ENCODE measurements at regions not wholly inside any gene's neighbourhood (a gene's known extent, or its start where the extent isn't known, plus 50 kb on each side); places are given as distances from the start of the nearest gene placed in this dataset.

- TF ChIP-seq, protein P1, sequence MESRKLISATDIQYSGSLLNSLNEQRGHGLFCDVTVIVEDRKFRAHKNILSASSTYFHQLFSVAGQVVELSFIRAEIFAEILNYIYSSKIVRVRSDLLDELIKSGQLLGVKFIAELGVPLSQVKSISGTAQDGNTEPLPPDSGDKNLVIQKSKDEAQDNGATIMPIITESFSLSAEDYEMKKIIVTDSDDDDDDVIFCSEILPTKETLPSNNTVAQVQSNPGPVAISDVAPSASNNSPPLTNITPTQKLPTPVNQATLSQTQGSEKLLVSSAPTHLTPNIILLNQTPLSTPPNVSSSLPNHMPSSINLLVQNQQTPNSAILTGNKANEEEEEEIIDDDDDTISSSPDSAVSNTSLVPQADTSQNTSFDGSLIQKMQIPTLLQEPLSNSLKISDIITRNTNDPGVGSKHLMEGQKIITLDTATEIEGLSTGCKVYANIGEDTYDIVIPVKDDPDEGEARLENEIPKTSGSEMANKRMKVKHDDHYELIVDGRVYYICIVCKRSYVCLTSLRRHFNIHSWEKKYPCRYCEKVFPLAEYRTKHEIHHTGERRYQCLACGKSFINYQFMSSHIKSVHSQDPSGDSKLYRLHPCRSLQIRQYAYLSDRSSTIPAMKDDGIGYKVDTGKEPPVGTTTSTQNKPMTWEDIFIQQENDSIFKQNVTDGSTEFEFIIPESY (IDR thresholded peaks at IDR 0.05) = no peak
- TF ChIP-seq MAX (IDR thresholded peaks at IDR 0.05) (no peak), HNF4G (IDR thresholded peaks at IDR 0.05) (no peak)
Measured at GRCh38 chr2:142684667-142685066, 192.8 kb upstream of the KYNU start (continued).

- no peaks in the 10 kb centered on the region for H3K27me3 ChIP-seq (ENCODE audit: control insufficient read depth in 4 of 4, insufficient read depth in 4 of 4, low read length in 3 of 4)
- peak; percentile 12 for TF ChIP-seq CTCF (IDR thresholded peaks at IDR 0.05; ENCODE audit: low read depth, low read length, missing input control)
- TF ChIP-seq RAD21 (IDR thresholded peaks at IDR 0.05) = peak; percentile 77 to 82
- no peak for TF ChIP-seq EGR1 (IDR thresholded peaks at IDR 0.05; ENCODE audit: low read depth in 2 of 2)
- no peak for TF ChIP-seq RXRA (IDR thresholded peaks at IDR 0.05)
- H3K4me3 ChIP-seq (ENCODE audit: low read depth in 1 of 3, low read length in 3 of 3) = no peak overlapping the region
- 82% methylated on average over 2 of the region's 2 CpGs for WGBS
- no peak overlapping the region for H3K27ac ChIP-seq (ENCODE audit: low read depth in 1 of 2, low read length in 2 of 2)
- peak overlapping the region in 1 of 2 donors; percentile 18 for H3K9ac ChIP-seq (ENCODE audit: low read depth in 1 of 2, low read length in 2 of 2)
- DNase-seq (ENCODE audit: low spot score) = no peak
- no peaks in the 10 kb centered on the region for H3K36me3 ChIP-seq (ENCODE audit: control insufficient read depth in 4 of 4, insufficient read depth in 3 of 4, low read depth in 1 of 4, low read length in 3 of 4)
- H3K4me1 ChIP-seq (ENCODE audit: control insufficient read depth in 4 of 4, insufficient read depth in 4 of 4, low read length in 3 of 4) = peaks cover 0 to 12% (median 9%) of the 10 kb centered on the region in 4 donors
- H3K9me3 ChIP-seq (ENCODE audit: control insufficient read depth in 4 of 4, low read length in 3 of 4) = no peaks in the 10 kb centered on the region
Measured at GRCh38 chr2:142682528-142682927, 194.9 kb upstream of the KYNU start.

GRCh38 chr2:142681952-142682351 lies 195.5 kb upstream of the KYNU start:
- no peak overlapping the region for H3K27ac ChIP-seq (ENCODE audit: low read depth in 1 of 2, low read length in 2 of 2)

More at GRCh38 chr2:142681952-142682351, 195.5 kb upstream of the KYNU start:
- no peak for DNase-seq (ENCODE audit: low spot score)
- peaks cover 0 to 12% (median 9%) of the 10 kb centered on the region in 4 donors for H3K4me1 ChIP-seq (ENCODE audit: control insufficient read depth in 4 of 4, insufficient read depth in 4 of 4, low read length in 3 of 4)
- TF ChIP-seq, protein P1 (IDR thresholded peaks at IDR 0.05) = no peak
- TF ChIP-seq EGR1 (IDR thresholded peaks at IDR 0.05; ENCODE audit: low read depth in 2 of 2) = no peak
- TF ChIP-seq HNF4A (conservative IDR thresholded peaks at IDR 0.05) = no peak
- TF ChIP-seq, protein P2, sequence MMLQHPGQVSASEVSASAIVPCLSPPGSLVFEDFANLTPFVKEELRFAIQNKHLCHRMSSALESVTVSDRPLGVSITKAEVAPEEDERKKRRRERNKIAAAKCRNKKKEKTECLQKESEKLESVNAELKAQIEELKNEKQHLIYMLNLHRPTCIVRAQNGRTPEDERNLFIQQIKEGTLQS (IDR thresholded peaks at IDR 0.05) = no peak
- TF ChIP-seq HNF4G (IDR thresholded peaks at IDR 0.05) = no peak
- no peak for TF ChIP-seq RXRA (IDR thresholded peaks at IDR 0.05)
- no peak for TF ChIP-seq FOXA1 (IDR thresholded peaks at IDR 0.05)
- no peak for TF ChIP-seq MAX (IDR thresholded peaks at IDR 0.05)
- TF ChIP-seq NR2F2 (IDR thresholded peaks at IDR 0.05) = no peak
- no peak for TF ChIP-seq SP1 (IDR thresholded peaks at IDR 0.05)
- no peak for TF ChIP-seq REST (IDR thresholded peaks at IDR 0.05)
- TF ChIP-seq RAD21 (IDR thresholded peaks at IDR 0.05) = no peak
- TF ChIP-seq GABPA (IDR thresholded peaks at IDR 0.05 in 1 of 2, conservative IDR thresholded peaks at IDR 0.05 in 1 of 2) = no peak
- TF ChIP-seq TAF1 (conservative IDR thresholded peaks at IDR 0.05) = no peak
- no peak for TF ChIP-seq FOXA2 (IDR thresholded peaks at IDR 0.05)
- TF ChIP-seq YY1 (IDR thresholded peaks at IDR 0.05) = no peak
- TF ChIP-seq JUND (IDR thresholded peaks at IDR 0.05) = no peak
- no peak for TF ChIP-seq CTCF (IDR thresholded peaks at IDR 0.05; ENCODE audit: low read depth, low read length, missing input control)
- H3K36me3 ChIP-seq (ENCODE audit: control insufficient read depth in 4 of 4, insufficient read depth in 3 of 4, low read depth in 1 of 4, low read length in 3 of 4) = no peaks in the 10 kb centered on the region
- no peaks in the 10 kb centered on the region for H3K27me3 ChIP-seq (ENCODE audit: control insufficient read depth in 4 of 4, insufficient read depth in 4 of 4, low read length in 3 of 4)
- WGBS = 35% methylated on average over 1 of the region's 1 CpG
- no peak overlapping the region for H3K9ac ChIP-seq (ENCODE audit: low read depth in 1 of 2, low read length in 2 of 2)
- no peaks in the 10 kb centered on the region for H3K9me3 ChIP-seq (ENCODE audit: control insufficient read depth in 4 of 4, low read length in 3 of 4)
- H3K4me3 ChIP-seq (ENCODE audit: low read depth in 1 of 3, low read length in 3 of 3) = no peak overlapping the region
